HPDE6-E6E7 (cell line): ENCODE measurements at regions not wholly inside any gene's neighbourhood (a gene's known extent, or its start where the extent isn't known, plus 50 kb on each side); places are given as distances from the start of the nearest gene placed in this dataset.
"Not testable (repeated sequence)": the region's sequence is repeated elsewhere in the genome, so short reads cannot be mapped to it uniquely, and the experiment has no call there.

ENCODE experiments used
- DNase-seq: peaks from one replicate; pipeline ENCODE4 v3.0.0; 2011; ENCODE audit warnings: missing footprints; ENCODE audit errors: extremely low spot score

GRCh38 chr3:27779176-27779575, 57.1 kb upstream of the EOMES start:
- no peak for DNase-seq

- no peak for DNase-seq
These were observed 67.3 kb upstream of the EOMES start for GRCh38 chr3:27789420-27789819.

- DNase-seq, result no peak
These were observed 69.8 kb upstream of the EOMES start for GRCh38 chr3:27791956-27792355.

- DNase-seq, result no peak
These were observed 70.7 kb upstream of the EOMES start for GRCh38 chr3:27792869-27793268.

GRCh38 chr3:27794211-27794610, 72.1 kb upstream of the EOMES start:
- no peak for DNase-seq

- no peak for DNase-seq
These were observed 74.3 kb upstream of the EOMES start for GRCh38 chr3:27796365-27796875.

- no peak for DNase-seq
These were observed 75.7 kb upstream of the EOMES start for GRCh38 chr3:27797773-27798172.

GRCh38 chr3:27800261-27800660, 78.1 kb upstream of the EOMES start:
- DNase-seq, result no peak

- DNase-seq, result no peak
These were observed 80.3 kb upstream of the EOMES start for GRCh38 chr3:27802425-27802824.

- no peak for DNase-seq
These were observed 80.7 kb upstream of the EOMES start for GRCh38 chr3:27802849-27803248.

GRCh38 chr3:27805282-27805681, 83.2 kb upstream of the EOMES start:
- no peak for DNase-seq

GRCh38 chr3:27813255-27813654, 91.1 kb upstream of the EOMES start:
- DNase-seq, result no peak

- DNase-seq, result not testable (repeated sequence)
These were observed 99.5 kb upstream of the EOMES start for GRCh38 chr3:27821609-27822008.

- DNase-seq, result no peak
These were observed 102.4 kb upstream of the EOMES start for GRCh38 chr3:27824312-27825200.

- DNase-seq, result no peak
These were observed 104.3 kb upstream of the EOMES start for GRCh38 chr3:27826448-27826847.

GRCh38 chr3:27827041-27827440, 104.9 kb upstream of the EOMES start:
- no peak for DNase-seq

GRCh38 chr3:27840807-27841594, 118.9 kb upstream of the EOMES start:
- no peak for DNase-seq

- DNase-seq, result no peak
These were observed 122.0 kb upstream of the EOMES start for GRCh38 chr3:27844052-27844675.

GRCh38 chr3:27847697-27848096, 125.6 kb upstream of the EOMES start:
- DNase-seq, result no peak

GRCh38 chr3:27848826-27849225, 126.7 kb upstream of the EOMES start:
- DNase-seq, result no peak

- no peak for DNase-seq
These were observed 137.7 kb upstream of the EOMES start for GRCh38 chr3:27859821-27860220.
